ENCODE measurements at regions not wholly inside any gene's neighbourhood (a gene's known extent, or its start where the extent isn't known, plus 50 kb on each side); places are given as distances from the start of the nearest gene placed in this dataset.
A peak's percentile ranks its signal among the peaks of the same experiment; 100 is the strongest.
"Not testable (repeated sequence)": the region's sequence is repeated elsewhere in the genome, so short reads cannot be mapped to it uniquely, and the experiment has no call there.

GRCh38 chr14:53228966-53229365 is 75.8 kb upstream of the DDHD1 start:
- FAIRE-seq: no peak
- DNase-seq (ENCODE audit: low spot score): no peak

- FAIRE-seq (no peak), DNase-seq (ENCODE audit: low spot score) (no peak)
Observed at GRCh38 chr14:53227154-53227718, 74.1 kb upstream of the DDHD1 start.

- no peak for DNase-seq (ENCODE audit: low spot score)
- no peak for FAIRE-seq
Observed at GRCh38 chr14:53226553-53226952, 73.4 kb upstream of the DDHD1 start.

- FAIRE-seq (no peak), DNase-seq (ENCODE audit: low spot score) (no peak)
Observed at GRCh38 chr14:53220914-53221313, 67.8 kb upstream of the DDHD1 start.

GRCh38 chr14:53218161-53218560 is 65.0 kb upstream of the DDHD1 start:
- no peak for DNase-seq (ENCODE audit: low spot score)
- no peak for FAIRE-seq

- no peak for FAIRE-seq
Observed at GRCh38 chr14:53217316-53217994, 64.3 kb upstream of the DDHD1 start.

GRCh38 chr14:53216955-53217315 is 63.8 kb upstream of the DDHD1 start:
- FAIRE-seq; DNase-seq (ENCODE audit: low spot score): not testable (repeated sequence)

More at GRCh38 chr14:53217316-53217994, 64.3 kb upstream of the DDHD1 start:
- peak; percentile 5 for DNase-seq (ENCODE audit: low spot score)

GRCh38 chr14:53216478-53216877 is 63.4 kb upstream of the DDHD1 start:
- not testable (repeated sequence) for FAIRE-seq

GRCh38 chr14:53215101-53215500 is 62.0 kb upstream of the DDHD1 start:
- FAIRE-seq (no peak), DNase-seq (ENCODE audit: low spot score) (no peak)

More at GRCh38 chr14:53216478-53216877, 63.4 kb upstream of the DDHD1 start:
- not testable (repeated sequence) for DNase-seq (ENCODE audit: low spot score)

GRCh38 chr14:53214384-53214783 is 61.3 kb upstream of the DDHD1 start:
- no peak for DNase-seq (ENCODE audit: low spot score)
- no peak for FAIRE-seq

GRCh38 chr14:53213761-53214160 is 60.6 kb upstream of the DDHD1 start:
- FAIRE-seq (no peak), DNase-seq (ENCODE audit: low spot score) (no peak)

GRCh38 chr14:53209370-53209769 is 56.2 kb upstream of the DDHD1 start:
- DNase-seq (ENCODE audit: low spot score) (no peak), FAIRE-seq (no peak)
